Subcutaneous abdominal adipose tissue (tissue), 5 donors: ENCODE measurements at regions not wholly inside any gene's neighbourhood (a gene's known extent, or its start where the extent isn't known, plus 50 kb on each side); places are given as distances from the start of the nearest gene placed in this dataset.

Source experiments
- H3K27ac ChIP-seq: one replicate; pipeline ENCODE4 v1.7.0; 2013; ENCODE audit warnings: low read depth, mild to moderate bottlenecking, inconsistent platforms, low read length, moderate library complexity
- H3K27me3 ChIP-seq, 5 donors: one replicate each; pipeline ENCODE4 v1.7.0; 2013; ENCODE audit warnings: low read length in 5 of 5, inconsistent platforms in 1 of 5; ENCODE audit not compliant: control insufficient read depth in 5 of 5, insufficient read depth in 4 of 5
- H3K36me3 ChIP-seq, 5 donors: one replicate each; pipeline ENCODE4 v1.7.0; 2013; ENCODE audit warnings: low read length in 5 of 5; ENCODE audit not compliant: control insufficient read depth in 5 of 5, insufficient read depth in 5 of 5
- H3K4me1 ChIP-seq, 5 donors: one replicate each; pipeline ENCODE4 v1.7.0; 2013; ENCODE audit warnings: low read length in 5 of 5, mild to moderate bottlenecking in 3 of 5, moderate library complexity in 1 of 5; ENCODE audit not compliant: control insufficient read depth in 5 of 5, insufficient read depth in 5 of 5
- H3K4me3 ChIP-seq, 5 donors: one replicate each; pipeline ENCODE4 v1.7.0; 2013; ENCODE audit warnings: low read length in 5 of 5, low read depth in 1 of 5
- H3K9ac ChIP-seq, 5 donors: one replicate each; pipeline ENCODE4 v1.7.0; 2013; ENCODE audit warnings: low read length in 5 of 5, mild to moderate bottlenecking in 4 of 5, moderate library complexity in 3 of 5
- H3K9me3 ChIP-seq, 5 donors: one replicate each; pipeline ENCODE4 v1.7.0; 2013; ENCODE audit warnings: low read length in 5 of 5; ENCODE audit not compliant: control insufficient read depth in 5 of 5
- donor health status: healthy.
- donor health status: healthy.
- donor health status: healthy.
- donor health status: healthy.
- donor health status: healthy.

- Histone ChIP-seq H3K27me3 (no peaks in the 10 kb centered on the region), H3K27ac (no peak overlapping the region), H3K36me3 (no peaks in the 10 kb centered on the region), H3K4me3 (peak overlapping the region in 3 of 5 donors; percentile 53 to 67 (median 60)), H3K9me3 (no peaks in the 10 kb centered on the region), H3K4me1 (peaks cover 3 to 32% (median 26%) of the 10 kb centered on the region in 5 donors), H3K9ac (no peak overlapping the region)
Measured at GRCh38 chr12:92035477-92035876, 110.2 kb downstream of the BTG1 start.

GRCh38 chr12:92034858-92035401 lies 110.7 kb downstream of the BTG1 start:
- no peaks in the 10 kb centered on the region for H3K36me3 ChIP-seq
- H3K27ac ChIP-seq = peak overlapping the region; percentile 31
- H3K9me3 ChIP-seq = no peaks in the 10 kb centered on the region
- peak overlapping the region; percentile 53 to 67 (median 60) for H3K4me3 ChIP-seq
- peaks cover 3 to 35% (median 26%) of the 10 kb centered on the region in 5 donors for H3K4me1 ChIP-seq
- H3K27me3 ChIP-seq = no peaks in the 10 kb centered on the region
- H3K9ac ChIP-seq = peak overlapping the region in 3 of 5 donors; percentile 17 to 51 (median 25)

GRCh38 chr12:92034083-92034482 lies 111.6 kb downstream of the BTG1 start:
- Histone ChIP-seq H3K4me1 (peaks cover 3 to 37% (median 25%) of the 10 kb centered on the region in 5 donors), H3K9ac (no peak overlapping the region), H3K36me3 (no peaks in the 10 kb centered on the region), H3K9me3 (no peaks in the 10 kb centered on the region), H3K4me3 (no peak overlapping the region), H3K27ac (no peak overlapping the region), H3K27me3 (no peaks in the 10 kb centered on the region)

- H3K9ac ChIP-seq = no peak overlapping the region
- H3K27me3 ChIP-seq = no peaks in the 10 kb centered on the region
- no peak overlapping the region for H3K27ac ChIP-seq
- H3K36me3 ChIP-seq = no peaks in the 10 kb centered on the region
- no peak overlapping the region for H3K4me3 ChIP-seq
- H3K4me1 ChIP-seq = peaks cover 3 to 28% (median 17%) of the 10 kb centered on the region in 5 donors
- H3K9me3 ChIP-seq = no peaks in the 10 kb centered on the region
Measured at GRCh38 chr12:92032965-92033364, 112.7 kb downstream of the BTG1 start.

GRCh38 chr12:92032101-92032500 lies 113.5 kb downstream of the BTG1 start:
- Histone ChIP-seq H3K4me3 (no peak overlapping the region), H3K9me3 (no peaks in the 10 kb centered on the region), H3K9ac (no peak overlapping the region), H3K4me1 (peaks cover 3 to 28% (median 17%) of the 10 kb centered on the region in 5 donors), H3K27ac (no peak overlapping the region), H3K36me3 (no peaks in the 10 kb centered on the region), H3K27me3 (no peaks in the 10 kb centered on the region)

- Histone ChIP-seq H3K9me3 (no peaks in the 10 kb centered on the region), H3K27ac (no peak overlapping the region), H3K4me3 (no peak overlapping the region), H3K4me1 (peaks cover 3 to 24% (median 13%) of the 10 kb centered on the region in 5 donors), H3K36me3 (no peaks in the 10 kb centered on the region), H3K9ac (no peak overlapping the region), H3K27me3 (no peaks in the 10 kb centered on the region)
Measured at GRCh38 chr12:92030618-92031017, 115.0 kb downstream of the BTG1 start.

- no peak overlapping the region for H3K9ac ChIP-seq
- no peaks in the 10 kb centered on the region for H3K36me3 ChIP-seq
- H3K27me3 ChIP-seq = no peaks in the 10 kb centered on the region
- H3K27ac ChIP-seq = no peak overlapping the region
- no peak overlapping the region for H3K4me3 ChIP-seq
- H3K4me1 ChIP-seq = peaks cover 3 to 19% (median 8%) of the 10 kb centered on the region in 5 donors
- no peaks in the 10 kb centered on the region for H3K9me3 ChIP-seq
Measured at GRCh38 chr12:92029902-92030586, 115.6 kb downstream of the BTG1 start.

- Histone ChIP-seq H3K27me3 (no peaks in the 10 kb centered on the region), H3K9ac (no peak overlapping the region), H3K9me3 (no peaks in the 10 kb centered on the region), H3K4me3 (no peak overlapping the region), H3K36me3 (no peaks in the 10 kb centered on the region), H3K4me1 (peaks cover 0 to 11% (median 0%) of the 10 kb centered on the region in 5 donors), H3K27ac (no peak overlapping the region)
Measured at GRCh38 chr12:92029136-92029535, 116.5 kb downstream of the BTG1 start.

- Histone ChIP-seq H3K27me3 (no peaks in the 10 kb centered on the region), H3K4me3 (no peak overlapping the region), H3K9me3 (no peaks in the 10 kb centered on the region), H3K4me1 (peaks cover 0 to 11% (median 0%) of the 10 kb centered on the region in 5 donors), H3K36me3 (no peaks in the 10 kb centered on the region), H3K9ac (no peak overlapping the region), H3K27ac (no peak overlapping the region)
Measured at GRCh38 chr12:92028441-92028709, 117.3 kb downstream of the BTG1 start.

- Histone ChIP-seq H3K4me1 (peaks cover 0 to 11% (median 0%) of the 10 kb centered on the region in 5 donors), H3K4me3 (no peak overlapping the region)
Measured at GRCh38 chr12:92027701-92028440, 117.8 kb downstream of the BTG1 start.

More at GRCh38 chr12:92027701-92028440, 117.8 kb downstream of the BTG1 start:
- Histone ChIP-seq H3K9me3 (no peaks in the 10 kb centered on the region), H3K9ac (no peak overlapping the region), H3K27me3 (no peaks in the 10 kb centered on the region), H3K27ac (no peak overlapping the region), H3K36me3 (no peaks in the 10 kb centered on the region)
